H9 (cell line): ENCODE measurements at regions not wholly inside any gene's neighbourhood (a gene's known extent, or its start where the extent isn't known, plus 50 kb on each side); places are given as distances from the start of the nearest gene placed in this dataset.

ENCODE experiments used
- DNase-seq: peaks from one replicate; pipeline ENCODE4 v3.0.0-alpha.2; 2017
- H2AFZ ChIP-seq: one replicate; pipeline ENCODE4 v1.6.1; 2013; ENCODE audit warnings: mild to moderate bottlenecking, low read length, control low read depth, moderate library complexity
- H2AK5ac ChIP-seq: 2 replicates; pipeline ENCODE4 v1.6.1; 2013; ENCODE audit warnings: low read length, control low read depth, mixed read lengths; ENCODE audit not compliant: insufficient read length
- H2BK120ac ChIP-seq: one replicate; pipeline ENCODE4 v1.6.1; 2013; ENCODE audit warnings: low read depth, mild to moderate bottlenecking, low read length, control low read depth, inconsistent platforms; ENCODE audit not compliant: poor library complexity, severe bottlenecking
- H2BK12ac ChIP-seq: 2 replicates; pipeline ENCODE4 v1.6.1; 2013; ENCODE audit warnings: low read length, control low read depth, mixed read lengths, low read depth; ENCODE audit not compliant: insufficient read length
- H2BK15ac ChIP-seq: 2 replicates; pipeline ENCODE4 v1.6.1; 2013; ENCODE audit warnings: low read depth, low read length, control low read depth
- H2BK20ac ChIP-seq: one replicate; pipeline ENCODE4 v1.6.1; 2013; ENCODE audit warnings: low read depth, mild to moderate bottlenecking, low read length, control low read depth, inconsistent platforms; ENCODE audit not compliant: poor library complexity, severe bottlenecking
- H2BK5ac ChIP-seq: 2 replicates; pipeline ENCODE4 v1.6.1; 2013; ENCODE audit warnings: low read length, control low read depth, mixed read lengths; ENCODE audit not compliant: insufficient read length
- H3K14ac ChIP-seq: 2 replicates; pipeline ENCODE4 v1.6.1; 2013; ENCODE audit warnings: low read length, control low read depth; ENCODE audit not compliant: insufficient read depth
- H3K18ac ChIP-seq: 2 replicates; pipeline ENCODE4 v1.6.1; 2013; ENCODE audit warnings: low read depth, mild to moderate bottlenecking, mixed read lengths, low read length, control low read depth; ENCODE audit not compliant: insufficient read length
- H3K23ac ChIP-seq: 2 replicates; pipeline ENCODE4 v1.6.1; 2013; ENCODE audit warnings: low read length, control low read depth, mixed read lengths, low read depth; ENCODE audit not compliant: insufficient read length
- H3K23me2 ChIP-seq: 2 replicates; pipeline ENCODE4 v1.6.1; 2013; ENCODE audit warnings: low read depth, mild to moderate bottlenecking, mixed read lengths, low read length, control low read depth; ENCODE audit not compliant: insufficient read length, poor library complexity, severe bottlenecking
- H3K27ac ChIP-seq: 2 replicates; pipeline ENCODE4 v1.5.1; 2013; ENCODE audit warnings: low read length, control low read depth, mixed read lengths, low read depth; ENCODE audit not compliant: insufficient read length
- H3K27me3 ChIP-seq: 2 replicates; pipeline ENCODE4 v1.6.1; 2013; ENCODE audit warnings: low read length, control low read depth, inconsistent platforms; ENCODE audit not compliant: insufficient read depth
- H3K4ac ChIP-seq: 2 replicates; pipeline ENCODE4 v1.6.1; 2013; ENCODE audit warnings: low read depth, mild to moderate bottlenecking, control low read depth, inconsistent platforms, low read length, moderate library complexity
- H3K4me1 ChIP-seq: 2 replicates; pipeline ENCODE4 v1.6.1; 2013; ENCODE audit warnings: low read length, control low read depth, inconsistent platforms; ENCODE audit not compliant: insufficient read depth
- H3K4me2 ChIP-seq: 2 replicates; pipeline ENCODE4 v1.6.1; 2013; ENCODE audit warnings: low read length, control low read depth, mixed read lengths; ENCODE audit not compliant: insufficient read length, insufficient read depth
- H3K56ac ChIP-seq: 2 replicates; pipeline ENCODE4 v1.6.1; 2013; ENCODE audit warnings: low read depth, mild to moderate bottlenecking, mixed read lengths, low read length, control low read depth; ENCODE audit not compliant: insufficient read length
- H3K79me1 ChIP-seq: 2 replicates; pipeline ENCODE4 v1.6.1; 2013; ENCODE audit warnings: low read depth, mild to moderate bottlenecking, moderate library complexity, low read length, control low read depth, inconsistent platforms; ENCODE audit not compliant: insufficient read depth, poor library complexity, severe bottlenecking
- H3K79me2 ChIP-seq: 2 replicates; pipeline ENCODE4 v1.6.1; 2013; ENCODE audit warnings: low read length, control low read depth, inconsistent platforms; ENCODE audit not compliant: insufficient read depth
- H3K9ac ChIP-seq: 2 replicates; pipeline ENCODE4 v1.6.1; 2013; ENCODE audit warnings: low read length, control low read depth, mixed read lengths; ENCODE audit not compliant: insufficient read length; ENCODE audit errors: extremely low read depth
- H3K9me3 ChIP-seq: one replicate; pipeline ENCODE4 v1.6.1; 2013; ENCODE audit warnings: low read depth, low read length, inconsistent platforms; ENCODE audit not compliant: control insufficient read depth
- H3T11ph ChIP-seq: one replicate; pipeline ENCODE4 v1.6.1; 2013; ENCODE audit warnings: mild to moderate bottlenecking, low read length, control low read depth, inconsistent platforms
- H4K20me1 ChIP-seq: one replicate; pipeline ENCODE4 v1.6.1; 2013; ENCODE audit not compliant: control insufficient read depth, insufficient read length, insufficient read depth
- H4K5ac ChIP-seq: 2 replicates; pipeline ENCODE4 v1.6.1; 2013; ENCODE audit warnings: low read depth, mild to moderate bottlenecking, mixed read lengths, low read length, control low read depth; ENCODE audit not compliant: insufficient read length
- H4K8ac ChIP-seq: replicated peaks from 2 replicates; pipeline ENCODE4 v1.6.1; 2013; ENCODE audit warnings: low read length, control low read depth, mixed read lengths, low read depth; ENCODE audit not compliant: insufficient read length
- H4K91ac ChIP-seq: 2 replicates; pipeline ENCODE4 v1.6.1; 2013; ENCODE audit warnings: low read depth, mild to moderate bottlenecking, moderate library complexity, mixed read lengths, low read length, control low read depth; ENCODE audit not compliant: insufficient read length
- H3K27ac Mint-ChIP-seq, 3 experiments: 2 replicates in 2 of 3; 3 replicates in 1 of 3; pipeline ENCODE4 v1.8.0; 2020 to 2021; ENCODE audit warnings: mixed read lengths in 3 of 3, mild to moderate bottlenecking in 1 of 3, moderate library complexity in 1 of 3
- H3K27me3 Mint-ChIP-seq: 2 replicates; pipeline ENCODE4 v1.8.0; 2021; ENCODE audit warnings: low read depth, mild to moderate bottlenecking, moderate library complexity, mixed read lengths
- H3K36me3 Mint-ChIP-seq, 3 experiments: 2 replicates in 2 of 3; 3 replicates in 1 of 3; pipeline ENCODE4 v1.8.0; 2020 to 2021; ENCODE audit warnings: low read depth in 3 of 3, mixed read lengths in 3 of 3; ENCODE audit not compliant: insufficient read depth in 1 of 3
- H3K4me1 Mint-ChIP-seq, 2 experiments: 2 replicates each; pipeline ENCODE4 v1.8.0; 2020; ENCODE audit warnings: mixed read lengths in 2 of 2
- H3K4me3 Mint-ChIP-seq, 2 experiments: 2 replicates in 1 of 2; 3 replicates in 1 of 2; pipeline ENCODE4 v1.8.0; 2020 to 2021; ENCODE audit warnings: mild to moderate bottlenecking in 2 of 2, mixed read lengths in 2 of 2, moderate library complexity in 1 of 2
- H3K9me3 Mint-ChIP-seq, 2 experiments: 2 replicates in 1 of 2; 3 replicates in 1 of 2; pipeline ENCODE4 v1.8.0; 2020; ENCODE audit warnings: mild to moderate bottlenecking in 2 of 2, mixed read lengths in 2 of 2, moderate library complexity in 1 of 2
- WGBS: extraction: QIAGEN DNeasy Blood & Tissue Kit; methylation state at CpG from one replicate; pipeline ENCODE4 v1.1.7; 2013; ENCODE audit warnings: missing lambda C conversion rate, low lambda C conversion rate, mixed read lengths; ENCODE audit not compliant: insufficient read length; ENCODE audit errors: extremely low coverage; 5-methylcytosine and 5-hydroxymethylcytosine counted together
- TF ChIP-seq, protein P1 (sequence below): fragments of 200-600 bp; sonication (generic); conservative IDR thresholded peaks from 3 replicates; pipeline ENCODE4 v1.8.0; 2021; ENCODE audit warnings: antibody characterized with exemption, mild to moderate bottlenecking

DNA sequence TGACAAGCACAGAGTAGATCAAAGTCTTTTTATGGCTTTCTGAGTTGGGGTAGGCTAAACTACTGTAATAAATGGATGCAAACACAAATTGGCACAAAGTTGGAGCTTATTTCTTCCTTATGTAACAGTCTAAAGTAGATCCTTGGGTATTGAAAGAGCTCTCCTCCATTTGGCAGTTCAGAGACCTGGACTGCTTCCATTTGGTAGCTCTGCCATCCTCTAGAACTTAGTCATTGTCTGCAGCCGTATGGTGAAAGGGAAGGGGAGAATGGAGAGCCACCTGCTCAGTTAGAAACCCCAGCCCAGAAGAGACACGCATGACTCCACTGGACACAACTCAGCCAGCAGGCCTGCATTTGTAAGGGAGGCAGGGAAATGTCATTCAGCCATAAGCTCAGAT lies 345.0 kb downstream of the DMAC1 start:
- Histone ChIP-seq H3K56ac (no peak overlapping the region), H3K27me3 (no peaks in the 10 kb centered on the region), H3K14ac (no peak overlapping the region), H2BK12ac (no peak overlapping the region), H3T11ph (no peak overlapping the region), H3K79me1 (no peaks in the 10 kb centered on the region), H3K4me1 (no peaks in the 10 kb centered on the region), H2AK5ac (no peak overlapping the region), H3K79me2 (no peaks in the 10 kb centered on the region), H3K23me2 (no peaks in the 10 kb centered on the region), H3K9ac (no peak overlapping the region), H2AFZ (no peak overlapping the region), H2BK20ac (no peak overlapping the region), H3K18ac (no peak overlapping the region), H4K5ac (no peak overlapping the region), H4K20me1 (no peaks in the 10 kb centered on the region), H3K23ac (no peak overlapping the region), H3K4me2 (no peak overlapping the region), H4K8ac (no peak overlapping the region), H3K27ac (no peak overlapping the region), H2BK15ac (no peak overlapping the region), H3K9me3 (no peaks in the 10 kb centered on the region), H4K91ac (no peak overlapping the region), H2BK120ac (no peak overlapping the region), H3K4ac (no peak overlapping the region), H2BK5ac (no peak overlapping the region)
- Mint-ChIP-seq H3K27me3 (peaks cover 11% of the 10 kb centered on the region), H3K4me1 (peaks cover 4 to 11% of the 10 kb centered on the region in 2 experiments; a peak in 3 of 4 replicates), H3K4me3 (no peak overlapping the region), H3K36me3 (no peaks in the 10 kb centered on the region), H3K27ac (no peak overlapping the region), H3K9me3 (no peaks in the 10 kb centered on the region; a peak in 1 of 5 replicates)
- no CpG with 5 or more reads among the region's 2 CpGs for WGBS
- no peak for DNase-seq
- TF ChIP-seq, protein P1, sequence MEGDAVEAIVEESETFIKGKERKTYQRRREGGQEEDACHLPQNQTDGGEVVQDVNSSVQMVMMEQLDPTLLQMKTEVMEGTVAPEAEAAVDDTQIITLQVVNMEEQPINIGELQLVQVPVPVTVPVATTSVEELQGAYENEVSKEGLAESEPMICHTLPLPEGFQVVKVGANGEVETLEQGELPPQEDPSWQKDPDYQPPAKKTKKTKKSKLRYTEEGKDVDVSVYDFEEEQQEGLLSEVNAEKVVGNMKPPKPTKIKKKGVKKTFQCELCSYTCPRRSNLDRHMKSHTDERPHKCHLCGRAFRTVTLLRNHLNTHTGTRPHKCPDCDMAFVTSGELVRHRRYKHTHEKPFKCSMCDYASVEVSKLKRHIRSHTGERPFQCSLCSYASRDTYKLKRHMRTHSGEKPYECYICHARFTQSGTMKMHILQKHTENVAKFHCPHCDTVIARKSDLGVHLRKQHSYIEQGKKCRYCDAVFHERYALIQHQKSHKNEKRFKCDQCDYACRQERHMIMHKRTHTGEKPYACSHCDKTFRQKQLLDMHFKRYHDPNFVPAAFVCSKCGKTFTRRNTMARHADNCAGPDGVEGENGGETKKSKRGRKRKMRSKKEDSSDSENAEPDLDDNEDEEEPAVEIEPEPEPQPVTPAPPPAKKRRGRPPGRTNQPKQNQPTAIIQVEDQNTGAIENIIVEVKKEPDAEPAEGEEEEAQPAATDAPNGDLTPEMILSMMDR, result no peak
